H1 (cell line): ENCODE measurements at regions not wholly inside any gene's neighbourhood (a gene's known extent, or its start where the extent isn't known, plus 50 kb on each side); places are given as distances from the start of the nearest gene placed in this dataset.

Source experiments
- SAP30 ChIP-seq: fragments of 300-600 bp; sonication (generic); IDR thresholded peaks from 2 replicates; pipeline ENCODE4 v1.7.1; 2012; ENCODE audit warnings: low read length, moderate library complexity, mild to moderate bottlenecking, inconsistent platforms; ENCODE audit not compliant: insufficient read depth, insufficient replicate concordance
- TF ChIP-seq, protein P1 (sequence below), 3 experiments: IDR thresholded peaks; 1 replicate in 2 of 3; 2 replicates in 1 of 3; pipeline versions ENCODE4 v1.5.1 to v1.6.1; 2011; ENCODE audit warnings: low read length in 3 of 3, mild to moderate bottlenecking in 3 of 3, inconsistent platforms in 2 of 3, low read depth in 1 of 3, moderate library complexity in 1 of 3; ENCODE audit not compliant: insufficient read depth in 1 of 3; ENCODE audit errors: control extremely low read depth in 1 of 3

DNA sequence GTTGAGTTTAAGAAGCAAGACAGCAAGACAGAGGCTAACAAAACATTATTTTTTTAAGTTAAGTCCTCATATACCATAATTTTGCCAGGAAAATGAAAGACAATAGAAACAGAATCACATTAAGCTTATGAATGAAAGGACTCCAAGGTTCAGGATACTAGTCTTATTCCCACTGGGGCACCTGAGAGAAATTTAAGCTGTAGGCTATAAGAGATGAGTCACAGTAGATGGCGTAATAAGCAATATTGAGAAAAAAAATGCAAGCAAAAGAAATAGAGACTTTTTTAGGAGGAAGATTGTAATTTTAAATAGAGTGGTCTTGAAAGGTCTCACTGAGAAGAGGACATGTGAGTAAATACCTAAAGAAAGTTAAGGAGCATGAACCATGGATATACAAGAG, 57.1 kb upstream of the KIF2B start:
- TF ChIP-seq, protein P1, sequence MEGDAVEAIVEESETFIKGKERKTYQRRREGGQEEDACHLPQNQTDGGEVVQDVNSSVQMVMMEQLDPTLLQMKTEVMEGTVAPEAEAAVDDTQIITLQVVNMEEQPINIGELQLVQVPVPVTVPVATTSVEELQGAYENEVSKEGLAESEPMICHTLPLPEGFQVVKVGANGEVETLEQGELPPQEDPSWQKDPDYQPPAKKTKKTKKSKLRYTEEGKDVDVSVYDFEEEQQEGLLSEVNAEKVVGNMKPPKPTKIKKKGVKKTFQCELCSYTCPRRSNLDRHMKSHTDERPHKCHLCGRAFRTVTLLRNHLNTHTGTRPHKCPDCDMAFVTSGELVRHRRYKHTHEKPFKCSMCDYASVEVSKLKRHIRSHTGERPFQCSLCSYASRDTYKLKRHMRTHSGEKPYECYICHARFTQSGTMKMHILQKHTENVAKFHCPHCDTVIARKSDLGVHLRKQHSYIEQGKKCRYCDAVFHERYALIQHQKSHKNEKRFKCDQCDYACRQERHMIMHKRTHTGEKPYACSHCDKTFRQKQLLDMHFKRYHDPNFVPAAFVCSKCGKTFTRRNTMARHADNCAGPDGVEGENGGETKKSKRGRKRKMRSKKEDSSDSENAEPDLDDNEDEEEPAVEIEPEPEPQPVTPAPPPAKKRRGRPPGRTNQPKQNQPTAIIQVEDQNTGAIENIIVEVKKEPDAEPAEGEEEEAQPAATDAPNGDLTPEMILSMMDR (IDR thresholded peaks at IDR 0.05; ENCODE audit: control extremely low read depth in 1 of 3, insufficient read depth in 1 of 3, low read depth in 1 of 3, low read length in 3 of 3): no peak
- no peak for TF ChIP-seq SAP30
